Heart left ventricle (tissue), 13 donors: ENCODE measurements at regions not wholly inside any gene's neighbourhood (a gene's known extent, or its start where the extent isn't known, plus 50 kb on each side); places are given as distances from the start of the nearest gene placed in this dataset.

ENCODE experiments used
- POLR2A ChIP-seq, 2 donors: fragments of 450-650 bp; IDR thresholded peaks; one replicate each; pipeline ENCODE4 v1.6.1; 2017; ENCODE audit warnings: antibody characterized with exemption in 2 of 2, mild to moderate bottlenecking in 2 of 2, moderate library complexity in 2 of 2
- TF ChIP-seq, protein P1 (sequence below), 12 donors: fragments of 200-600 bp; sonication (generic) in 4 of 12; IDR thresholded peaks; one replicate each; pipeline versions ENCODE4 v1.5.0 to v1.8.0; 2018 to 2022; ENCODE audit warnings: antibody characterized with exemption in 12 of 12, mild to moderate bottlenecking in 5 of 12
- donor health status: ischemic (EF 13 %, LVEDD 7.1; RV severe dilation, severe dysfunction).
- donor health status: DM: no; HTN: yes; CAD: no.
- donor health status: DM: no; HTN: no; CAD: no.
- donor health status: ischemic (EF 25% LVEDD 6.9; RV normal size, moderate dysfunction).
- donor health status: ischemic (EF 25% LVEDD 5.7; RV mildly dilated, moderate dysfunction).
- donor health status: ischemic (EF 35%, LVEDD 5.7; RV mildly dilated, moderate dysfunction).
- donor health status: nonischemic (EF 11% LVEDD 7.7; RV severe dilation, severe dysfunction).
- donor health status: DM: yes; HTN: yes; CAD: no.
- donor health status: PGD.
- donor health status: ischemic (EF 29% LVEDD 5.4; RV normal size, mild dysfunction).
- donor health status: nonischemic (EF 23%, LVEDD 6.1; RV moderate dilation, normal function).

DNA sequence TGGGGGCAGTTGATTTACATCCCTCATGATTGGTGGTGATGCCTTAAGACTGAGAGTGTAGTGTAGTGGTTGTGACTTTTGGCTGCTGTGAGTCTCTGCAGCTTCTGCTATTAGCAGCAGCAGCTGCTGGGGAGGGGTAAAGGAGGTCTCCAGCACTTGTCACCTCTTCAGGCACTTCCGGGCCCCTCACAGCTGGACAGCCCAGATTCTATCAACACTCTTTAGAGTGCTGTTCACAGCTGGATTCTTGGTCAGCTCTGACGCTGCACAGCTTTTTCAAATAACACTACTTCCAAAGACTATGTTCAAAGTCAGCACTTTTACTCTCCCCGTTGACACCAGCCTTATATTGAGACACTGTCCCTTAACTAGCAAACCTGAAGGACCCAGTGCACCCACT lies 396.0 kb downstream of the MEIS1 start:
- TF ChIP-seq, protein P1, sequence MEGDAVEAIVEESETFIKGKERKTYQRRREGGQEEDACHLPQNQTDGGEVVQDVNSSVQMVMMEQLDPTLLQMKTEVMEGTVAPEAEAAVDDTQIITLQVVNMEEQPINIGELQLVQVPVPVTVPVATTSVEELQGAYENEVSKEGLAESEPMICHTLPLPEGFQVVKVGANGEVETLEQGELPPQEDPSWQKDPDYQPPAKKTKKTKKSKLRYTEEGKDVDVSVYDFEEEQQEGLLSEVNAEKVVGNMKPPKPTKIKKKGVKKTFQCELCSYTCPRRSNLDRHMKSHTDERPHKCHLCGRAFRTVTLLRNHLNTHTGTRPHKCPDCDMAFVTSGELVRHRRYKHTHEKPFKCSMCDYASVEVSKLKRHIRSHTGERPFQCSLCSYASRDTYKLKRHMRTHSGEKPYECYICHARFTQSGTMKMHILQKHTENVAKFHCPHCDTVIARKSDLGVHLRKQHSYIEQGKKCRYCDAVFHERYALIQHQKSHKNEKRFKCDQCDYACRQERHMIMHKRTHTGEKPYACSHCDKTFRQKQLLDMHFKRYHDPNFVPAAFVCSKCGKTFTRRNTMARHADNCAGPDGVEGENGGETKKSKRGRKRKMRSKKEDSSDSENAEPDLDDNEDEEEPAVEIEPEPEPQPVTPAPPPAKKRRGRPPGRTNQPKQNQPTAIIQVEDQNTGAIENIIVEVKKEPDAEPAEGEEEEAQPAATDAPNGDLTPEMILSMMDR (IDR thresholded peaks at IDR 0.05): no peak
- no peak for TF ChIP-seq POLR2A (IDR thresholded peaks at IDR 0.05)
